22Rv1 (cell line): ENCODE measurements at regions not wholly inside any gene's neighbourhood (a gene's known extent, or its start where the extent isn't known, plus 50 kb on each side); places are given as distances from the start of the nearest gene placed in this dataset.
A peak's percentile ranks its signal among the peaks of the same experiment; 100 is the strongest.

ENCODE experiments used
- H3K27ac ChIP-seq: fragments of 450-650 bp; 2 replicates; pipeline ENCODE4 v1.5.1; 2017
- CTCF ChIP-seq: fragments of 450-650 bp; IDR thresholded peaks from 2 replicates; pipeline ENCODE4 v1.5.1; 2017; ENCODE audit warnings: mild to moderate bottlenecking
- ZFX ChIP-seq: fragments of 450-650 bp; IDR thresholded peaks from 2 replicates; pipeline ENCODE4 v1.6.1; 2017; ENCODE audit warnings: antibody characterized with exemption, borderline replicate concordance

DNA sequence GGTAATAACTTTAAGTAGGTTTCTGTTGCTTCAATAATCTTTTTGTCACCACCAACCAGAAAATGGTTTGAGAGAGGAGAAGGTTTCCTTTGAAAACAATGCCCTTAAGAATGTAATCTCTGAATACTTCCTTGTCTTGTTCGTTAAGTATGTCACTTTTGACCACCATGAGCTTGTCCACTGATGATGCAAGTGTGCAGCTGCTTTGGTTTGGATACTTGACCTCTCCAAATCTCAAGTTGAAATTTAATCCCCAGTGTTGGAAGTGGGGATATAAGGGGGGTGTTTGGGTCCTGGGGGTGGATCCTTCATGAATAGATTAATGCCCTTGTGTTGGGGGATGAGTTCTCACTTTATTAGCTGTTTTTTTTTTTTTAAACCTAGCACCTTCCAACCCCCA lies 985.4 kb downstream of the EPHA7 start:
- TF ChIP-seq CTCF (no peak), ZFX (no peak)

GRCh38 chr6:92431502-92431901 lies 987.9 kb downstream of the EPHA7 start:
- peak overlapping the region; percentile 43 for H3K27ac ChIP-seq
- no peak for TF ChIP-seq CTCF

More for the DNA sequence above, 985.4 kb downstream of the EPHA7 start:
- no peak overlapping the region for H3K27ac ChIP-seq

DNA sequence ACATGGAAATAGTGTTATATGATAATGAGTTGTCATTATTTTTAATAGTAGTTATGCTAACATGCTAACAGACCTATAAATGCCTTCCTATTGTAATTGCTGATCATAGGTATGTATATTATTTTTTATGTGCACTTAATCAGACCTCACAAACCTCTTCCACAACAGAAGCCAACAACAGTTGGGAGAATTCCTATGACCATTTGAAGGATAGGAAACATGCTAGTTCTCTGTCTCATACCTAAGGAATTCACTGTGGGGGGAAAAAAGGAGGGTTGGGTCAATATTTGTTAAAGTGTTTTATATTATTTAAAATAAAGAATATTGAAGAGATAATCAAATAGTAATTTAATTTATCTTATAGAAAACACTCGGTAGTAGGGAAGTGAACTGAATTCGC lies 990.9 kb downstream of the EPHA7 start:
- H3K27ac ChIP-seq, result no peak overlapping the region
- no peak for TF ChIP-seq CTCF
- TF ChIP-seq ZFX, result no peak

DNA sequence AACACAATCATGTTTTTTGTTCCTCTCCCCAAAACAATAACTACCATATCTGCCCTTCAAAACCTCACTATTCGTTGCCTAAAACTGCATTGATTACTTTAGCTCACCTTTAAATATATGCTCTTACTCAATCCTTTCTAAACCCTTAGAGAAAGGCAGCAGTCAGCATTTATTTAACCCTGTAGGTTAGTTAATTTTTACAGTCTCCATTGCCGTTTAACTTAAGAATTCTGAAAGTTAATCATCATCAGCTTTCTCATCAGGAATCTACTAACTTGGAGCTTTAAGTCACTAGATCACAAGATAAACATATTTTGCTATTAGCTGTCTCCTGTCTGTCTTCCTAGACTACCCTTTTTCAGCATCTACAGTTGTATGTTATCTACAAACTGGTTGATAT lies 991.9 kb downstream of the EPHA7 start:
- H3K27ac ChIP-seq, result no peak overlapping the region
- TF ChIP-seq ZFX (no peak), CTCF (no peak)

GRCh38 chr6:92415656-92416055 lies 1003.7 kb downstream of the EPHA7 start:
- TF ChIP-seq CTCF, result no peak
- TF ChIP-seq ZFX, result no peak
- no peak overlapping the region for H3K27ac ChIP-seq

DNA sequence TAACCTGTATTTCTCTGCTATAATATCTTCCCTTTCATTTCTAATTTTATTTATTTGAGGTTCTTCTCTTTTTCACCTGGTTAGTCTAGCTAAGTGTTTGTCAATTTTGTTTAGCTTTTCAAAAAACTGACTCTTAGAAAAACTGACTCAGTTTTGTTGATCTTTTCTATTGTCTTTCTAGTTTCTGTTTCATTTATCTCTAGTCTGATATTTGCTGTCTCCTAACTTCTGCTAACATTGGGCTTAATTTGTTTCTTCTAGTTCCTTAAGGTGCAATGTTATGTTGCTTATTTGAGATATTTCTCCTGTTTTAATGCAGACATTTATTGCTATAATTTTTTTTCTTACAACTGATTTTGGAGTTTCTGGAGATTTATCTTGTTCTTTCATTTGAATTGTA lies 1011.0 kb downstream of the EPHA7 start:
- TF ChIP-seq ZFX (no peak), CTCF (no peak)
- no peak overlapping the region for H3K27ac ChIP-seq

DNA sequence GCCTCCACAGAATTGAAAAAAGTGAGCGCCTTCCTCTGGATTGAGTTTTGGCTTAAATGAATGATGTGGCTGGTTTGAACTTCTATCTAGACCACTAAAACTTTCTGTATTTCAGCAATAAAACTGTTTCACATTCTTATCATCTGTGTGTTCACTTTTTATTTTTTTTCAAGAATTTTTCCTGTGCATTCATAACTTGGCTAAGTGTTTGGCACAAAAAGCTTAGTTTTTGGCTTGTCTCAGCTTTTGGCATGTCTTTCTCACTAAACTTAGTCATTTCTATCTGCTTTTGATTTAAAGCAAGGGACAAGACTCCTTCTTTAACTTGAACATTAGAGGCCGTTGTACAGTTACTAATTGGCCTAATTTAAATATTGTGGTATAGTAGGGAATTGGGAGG lies 1015.1 kb downstream of the EPHA7 start:
- no peak for TF ChIP-seq ZFX
- TF ChIP-seq CTCF, result no peak
- no peak overlapping the region for H3K27ac ChIP-seq
